ENCODE measurements at regions not wholly inside any gene's neighbourhood (a gene's known extent, or its start where the extent isn't known, plus 50 kb on each side); places are given as distances from the start of the nearest gene placed in this dataset.

DNA sequence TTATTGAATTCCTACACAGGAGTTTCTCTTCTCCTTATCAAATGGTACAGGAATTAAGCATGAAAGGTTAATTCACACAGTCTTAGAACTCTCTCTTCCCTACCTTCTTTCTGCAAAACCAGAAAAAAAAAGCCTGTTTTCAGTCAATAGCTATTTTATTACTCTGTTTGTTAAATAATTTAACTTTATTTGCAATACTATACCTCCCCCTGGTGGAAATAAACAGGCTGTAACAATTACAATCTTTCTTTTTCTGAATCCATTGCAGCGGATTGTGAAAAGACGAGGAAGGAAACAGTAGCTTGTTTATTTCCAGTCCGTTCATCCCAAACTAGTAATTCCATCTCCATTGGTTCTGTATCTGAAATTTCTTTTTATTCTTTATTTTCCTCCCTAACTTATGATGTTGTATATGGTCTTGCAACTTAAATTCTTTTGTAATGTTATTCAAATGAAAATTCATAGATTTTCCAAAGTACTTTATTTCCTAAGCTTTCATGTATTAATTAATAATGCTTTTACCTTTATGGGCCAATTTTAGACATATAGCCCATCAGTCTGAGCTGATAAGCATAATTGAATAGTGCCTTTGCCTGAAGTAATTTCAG is 165.2 kb downstream of the SH3BP4 start:
- ATAC-seq (peak in 1 of 2 experiments; percentile 48; a peak in 2 of 6 replicates), FAIRE-seq (no peak), DNase-seq (ENCODE audit: low read depth in 1 of 2, low spot score in 1 of 2) (peak in 1 of 2 experiments; percentile 58)
- Histone ChIP-seq H3K4me2 (peak overlapping the region; percentile 16; the same call in 2 of the 3 replicates), H3K4me1 (peaks cover 9% of the 10 kb centered on the region), H3K27ac (peak overlapping the region; percentile 2 to 30; a peak in 3 of 6 replicates), H3K4me3 (no peak overlapping the region), H3K9me3 (0 out of 3 replicates have a peak, but pooled peaks cover 4% of the 10 kb centered on the region)
- TF ChIP-seq SREBF2 (IDR thresholded peaks at IDR 0.05) (no peak), RAD21 (conservative IDR thresholded peaks at IDR 0.05 in 1 of 2, IDR thresholded peaks at IDR 0.05 in 1 of 2) (peak; percentile 89 to 94), TFCP2L1 (CRISPR knock-in tag; IDR thresholded peaks at IDR 0.05) (no peak), CEBPB (IDR thresholded peaks at IDR 0.05) (0 out of 4 replicates have a peak, but pooled peaks of 1 of the 2 experiments have one; percentile 8), SMC3 (IDR thresholded peaks at IDR 0.05) (peak; percentile 96), JUN (IDR thresholded peaks at IDR 0.05) (no peak)
- TF ChIP-seq, protein P1, sequence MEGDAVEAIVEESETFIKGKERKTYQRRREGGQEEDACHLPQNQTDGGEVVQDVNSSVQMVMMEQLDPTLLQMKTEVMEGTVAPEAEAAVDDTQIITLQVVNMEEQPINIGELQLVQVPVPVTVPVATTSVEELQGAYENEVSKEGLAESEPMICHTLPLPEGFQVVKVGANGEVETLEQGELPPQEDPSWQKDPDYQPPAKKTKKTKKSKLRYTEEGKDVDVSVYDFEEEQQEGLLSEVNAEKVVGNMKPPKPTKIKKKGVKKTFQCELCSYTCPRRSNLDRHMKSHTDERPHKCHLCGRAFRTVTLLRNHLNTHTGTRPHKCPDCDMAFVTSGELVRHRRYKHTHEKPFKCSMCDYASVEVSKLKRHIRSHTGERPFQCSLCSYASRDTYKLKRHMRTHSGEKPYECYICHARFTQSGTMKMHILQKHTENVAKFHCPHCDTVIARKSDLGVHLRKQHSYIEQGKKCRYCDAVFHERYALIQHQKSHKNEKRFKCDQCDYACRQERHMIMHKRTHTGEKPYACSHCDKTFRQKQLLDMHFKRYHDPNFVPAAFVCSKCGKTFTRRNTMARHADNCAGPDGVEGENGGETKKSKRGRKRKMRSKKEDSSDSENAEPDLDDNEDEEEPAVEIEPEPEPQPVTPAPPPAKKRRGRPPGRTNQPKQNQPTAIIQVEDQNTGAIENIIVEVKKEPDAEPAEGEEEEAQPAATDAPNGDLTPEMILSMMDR (IDR thresholded peaks at IDR 0.05) = peak; percentile 90
- ChIA-PET CTCF (interaction anchor here (0.6 to 12.1 kb wide), 45 partner anchors 11 to 1775 kb away, joined by 3 to 163 read pairs (median 3); no protein-coding TSS in a partner anchor), POLR2A (interaction anchor here (0.6 to 0.8 kb wide), 2 partner anchors 60 to 552 kb away, joined by 3 read pairs; no protein-coding TSS in a partner anchor)
- WGBS (ENCODE audit: missing lambda C conversion rate) = 5% methylated on average over 3 of the region's 3 CpGs

DNA sequence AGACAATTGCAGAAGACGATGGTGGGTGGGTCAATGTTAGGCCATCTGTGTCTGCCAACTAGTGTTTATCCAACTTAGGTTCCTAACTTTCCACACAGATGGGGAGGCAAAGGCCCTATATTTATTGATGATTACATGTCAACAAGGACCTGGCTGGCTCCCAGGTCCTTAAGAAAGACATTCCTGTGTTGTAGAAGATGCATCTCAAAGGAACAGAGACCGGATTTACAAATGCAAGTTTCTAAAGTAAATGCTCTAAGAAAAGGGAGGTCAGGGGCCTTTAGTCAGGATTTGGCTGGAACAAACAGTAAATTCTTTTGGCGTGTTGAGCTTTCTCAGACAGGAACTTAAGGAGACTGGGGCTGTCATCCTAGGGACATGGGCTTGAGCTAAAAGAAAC is 175.0 kb downstream of the SH3BP4 start:
- TF ChIP-seq, protein P2, sequence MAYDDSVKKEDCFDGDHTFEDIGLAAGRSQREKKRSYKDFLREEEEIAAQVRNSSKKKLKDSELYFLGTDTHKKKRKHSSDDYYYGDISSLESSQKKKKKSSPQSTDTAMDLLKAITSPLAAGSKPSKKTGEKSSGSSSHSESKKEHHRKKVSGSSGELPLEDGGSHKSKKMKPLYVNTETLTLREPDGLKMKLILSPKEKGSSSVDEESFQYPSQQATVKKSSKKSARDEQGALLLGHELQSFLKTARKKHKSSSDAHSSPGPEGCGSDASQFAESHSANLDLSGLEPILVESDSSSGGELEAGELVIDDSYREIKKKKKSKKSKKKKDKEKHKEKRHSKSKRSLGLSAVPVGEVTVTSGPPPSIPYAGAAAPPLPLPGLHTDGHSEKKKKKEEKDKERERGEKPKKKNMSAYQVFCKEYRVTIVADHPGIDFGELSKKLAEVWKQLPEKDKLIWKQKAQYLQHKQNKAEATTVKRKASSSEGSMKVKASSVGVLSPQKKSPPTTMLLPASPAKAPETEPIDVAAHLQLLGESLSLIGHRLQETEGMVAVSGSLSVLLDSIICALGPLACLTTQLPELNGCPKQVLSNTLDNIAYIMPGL (CRISPR knock-in tag; IDR thresholded peaks at IDR 0.05; ENCODE audit: borderline replicate concordance) = no peak
- no peak for TF ChIP-seq POLR2AphosphoS2 (conservative IDR thresholded peaks at IDR 0.05; ENCODE audit: low read length)
- no peak for DNase-seq (ENCODE audit: low read depth in 1 of 2, low spot score in 1 of 2)
- no peak overlapping the region for H3K4me3 ChIP-seq
- 0 out of 3 replicates have a peak, but pooled peaks cover 4% of the 10 kb centered on the region for H3K4me1 ChIP-seq
- POLR2A ChIA-PET = no interaction called here
- no peak for ATAC-seq
- no peaks in the 10 kb centered on the region for H3K9me3 ChIP-seq
- CTCF ChIA-PET = interaction anchor here (0.8 to 1.5 kb wide), 2 partner anchors 9 to 19 kb away, joined by 3 to 4 read pairs; no protein-coding TSS in a partner anchor
- no peak overlapping the region for H3K4me2 ChIP-seq
- WGBS (ENCODE audit: missing lambda C conversion rate) = 72% methylated on average over 3 of the region's 3 CpGs
- no peak overlapping the region for H3K27ac ChIP-seq
- no peak for FAIRE-seq

DNA sequence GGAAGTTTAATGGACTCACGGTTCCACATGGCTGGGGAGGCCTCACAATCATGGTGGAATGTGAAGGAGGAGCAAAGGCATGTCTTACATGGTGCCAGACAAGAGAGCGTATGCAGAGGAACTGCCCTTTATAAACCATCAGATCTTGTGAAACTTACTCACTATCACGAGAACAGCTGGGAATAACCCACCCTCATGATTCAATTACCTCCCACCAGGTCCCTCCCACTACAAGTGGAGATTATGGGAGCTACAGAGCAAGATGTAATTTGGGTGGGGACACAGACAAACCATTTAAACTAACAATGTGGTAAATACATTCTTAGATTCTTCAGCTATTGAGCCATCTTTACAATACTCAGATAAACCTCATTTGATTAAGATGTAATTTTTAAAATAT is 176.1 kb downstream of the SH3BP4 start:
- DNase-seq (ENCODE audit: low read depth in 1 of 2, low spot score in 1 of 2) (no peak), FAIRE-seq (no peak), ATAC-seq (no peak)
- ChIA-PET POLR2A (interaction anchor here (0.7 kb wide), 1 partner anchor 369 kb away, joined by 4 read pairs; no protein-coding TSS in a partner anchor), CTCF (interaction anchor here (0.7 to 1.5 kb wide), 4 partner anchors 8 to 466 kb away, joined by 3 to 4 read pairs (median 4); no protein-coding TSS in a partner anchor)
- H3K4me3 ChIP-seq = no peak overlapping the region
- no peak overlapping the region for H3K27ac ChIP-seq
- H3K9me3 ChIP-seq = no peaks in the 10 kb centered on the region
- TF ChIP-seq RCOR1 (IDR thresholded peaks at IDR 0.05; ENCODE audit: low read depth, low read length) (no peak), JUNB (IDR thresholded peaks at IDR 0.05) (no peak), ZNF302 (CRISPR knock-in tag; IDR thresholded peaks at IDR 0.05) (no peak), RAD21 (conservative IDR thresholded peaks at IDR 0.05 in 1 of 2, IDR thresholded peaks at IDR 0.05 in 1 of 2) (no peak), FOSL2 (IDR thresholded peaks at IDR 0.05) (no peak), FOSL2 (CRISPR knock-in tag; IDR thresholded peaks at IDR 0.05) (no peak), SMC3 (IDR thresholded peaks at IDR 0.05) (no peak), BHLHE40 (IDR thresholded peaks at IDR 0.05; ENCODE audit: low read depth, low read length) (no peak), EHMT2 (IDR thresholded peaks at IDR 0.05; ENCODE audit: low read depth) (no peak), NFE2L2 (conservative IDR thresholded peaks at IDR 0.05; ENCODE audit: low read length) (no peak), TP53 (CRISPR knock-in tag; IDR thresholded peaks at IDR 0.05) (no peak), HDAC2 (IDR thresholded peaks at IDR 0.05) (no peak)
- TF ChIP-seq, protein P2 (CRISPR knock-in tag; IDR thresholded peaks at IDR 0.05; ENCODE audit: borderline replicate concordance) = no peak
- H3K4me1 ChIP-seq = 0 out of 3 replicates have a peak, but pooled peaks cover 4% of the 10 kb centered on the region
- no peak overlapping the region for H3K4me2 ChIP-seq
- 87% methylated on average over 3 of the region's 3 CpGs for WGBS (ENCODE audit: missing lambda C conversion rate)
